DOHH2 (cell line): ENCODE measurements at regions not wholly inside any gene's neighbourhood (a gene's known extent, or its start where the extent isn't known, plus 50 kb on each side); places are given as distances from the start of the nearest gene placed in this dataset.

Experiments
- CTCF ChIP-seq: fragments of 200-600 bp; sonication (generic); IDR thresholded peaks from one replicate; pipeline ENCODE4 v1.5.1; 2014; ENCODE audit warnings: antibody characterized with exemption, mild to moderate bottlenecking, low read depth, low read length; ENCODE audit not compliant: poor library complexity, severe bottlenecking
- EZH2phosphoT487 ChIP-seq: fragments of 200-600 bp; sonication (generic); IDR thresholded peaks from 2 replicates; pipeline ENCODE4 v1.6.1; 2017; ENCODE audit warnings: borderline replicate concordance, mild to moderate bottlenecking, antibody characterized with exemption, low read length, moderate library complexity, mixed read lengths

DNA sequence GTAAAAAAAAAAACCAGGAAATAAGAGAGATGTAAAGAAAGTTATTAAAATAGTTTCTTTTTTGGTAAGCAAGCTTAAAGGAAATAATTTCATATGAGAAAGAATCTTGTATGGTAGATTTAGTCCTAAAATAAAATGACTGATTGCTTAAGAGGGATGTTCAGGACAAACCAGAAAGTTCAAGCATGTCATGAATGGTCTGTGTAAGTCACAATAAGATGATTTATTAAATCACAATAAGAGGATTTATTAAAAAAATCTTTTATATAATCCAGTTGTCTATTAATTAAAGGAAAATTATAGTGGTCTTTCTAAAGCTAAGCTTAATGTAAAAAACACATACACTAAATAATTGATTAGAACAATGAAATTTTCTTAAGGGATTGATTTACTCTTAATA, 91.8 kb upstream of the OR13F1 start:
- TF ChIP-seq CTCF (no peak), EZH2phosphoT487 (no peak)
